Liver (tissue), 7 donors: ENCODE measurements at regions not wholly inside any gene's neighbourhood (a gene's known extent, or its start where the extent isn't known, plus 50 kb on each side); places are given as distances from the start of the nearest gene placed in this dataset.
"Not testable (repeated sequence)": the region's sequence is repeated elsewhere in the genome, so short reads cannot be mapped to it uniquely, and the experiment has no call there.

Experiments
- DNase-seq: peaks from one replicate; pipeline ENCODE4 v3.0.0-alpha.2; 2017; ENCODE audit warnings: low spot score
- H3K27ac ChIP-seq, 2 donors: one replicate each; pipeline ENCODE4 v1.7.0; 2013; ENCODE audit warnings: inconsistent platforms in 2 of 2, low read length in 2 of 2, control low read depth in 1 of 2, low read depth in 1 of 2, mild to moderate bottlenecking in 1 of 2
- H3K27me3 ChIP-seq, 4 donors: one replicate each; pipeline versions ENCODE4 v1.6.1 to v1.7.0; 2013; ENCODE audit warnings: low read length in 3 of 4, inconsistent platforms in 1 of 4, mild to moderate bottlenecking in 1 of 4, moderate library complexity in 1 of 4; ENCODE audit not compliant: control insufficient read depth in 4 of 4, insufficient read depth in 4 of 4
- H3K36me3 ChIP-seq, 4 donors: one replicate each; pipeline versions ENCODE4 v1.6.1 to v1.7.0; 2013; ENCODE audit warnings: low read length in 3 of 4, mild to moderate bottlenecking in 3 of 4, low read depth in 1 of 4, moderate library complexity in 1 of 4; ENCODE audit not compliant: control insufficient read depth in 4 of 4, insufficient read depth in 3 of 4
- H3K4me1 ChIP-seq, 4 donors: one replicate each; pipeline versions ENCODE4 v1.6.1 to v1.7.0; 2013; ENCODE audit warnings: low read length in 3 of 4, mild to moderate bottlenecking in 3 of 4, moderate library complexity in 1 of 4; ENCODE audit not compliant: control insufficient read depth in 4 of 4, insufficient read depth in 4 of 4
- H3K4me3 ChIP-seq, 3 donors: one replicate each; pipeline versions ENCODE4 v1.6.1 to v1.7.0; 2013; ENCODE audit warnings: low read length in 3 of 3, control low read depth in 1 of 3, low read depth in 1 of 3, mild to moderate bottlenecking in 1 of 3
- H3K9ac ChIP-seq, 2 donors: one replicate each; pipeline ENCODE4 v1.7.0; 2013; ENCODE audit warnings: low read length in 2 of 2, mild to moderate bottlenecking in 2 of 2, moderate library complexity in 2 of 2, control low read depth in 1 of 2, low read depth in 1 of 2
- H3K9me3 ChIP-seq, 4 donors: one replicate each; pipeline versions ENCODE4 v1.6.1 to v1.7.0; 2013; ENCODE audit warnings: low read length in 3 of 4; ENCODE audit not compliant: control insufficient read depth in 4 of 4
- EGR1 ChIP-seq, 2 donors: IDR thresholded peaks; 2 replicates each; pipeline ENCODE4 v1.6.1; 2016 to 2018; ENCODE audit warnings: antibody characterized with exemption in 2 of 2, low read depth in 2 of 2
- FOXA2 ChIP-seq: IDR thresholded peaks from 2 replicates; pipeline ENCODE4 v1.6.1; 2016; ENCODE audit warnings: antibody characterized with exemption
- HNF4A ChIP-seq, 2 donors: conservative IDR thresholded peaks; 2 replicates each; pipeline ENCODE4 v1.6.1; 2016; ENCODE audit warnings: antibody characterized with exemption in 2 of 2, mild to moderate bottlenecking in 2 of 2
- HNF4G ChIP-seq: IDR thresholded peaks from 2 replicates; pipeline ENCODE4 v1.6.1; 2016; ENCODE audit warnings: antibody characterized with exemption
- JUND ChIP-seq, 2 donors: IDR thresholded peaks; 2 replicates each; pipeline ENCODE4 v1.6.1; 2016; ENCODE audit warnings: antibody characterized with exemption in 2 of 2
- MAX ChIP-seq: IDR thresholded peaks from 2 replicates; pipeline ENCODE4 v1.6.1; 2016; ENCODE audit warnings: antibody characterized with exemption
- NR2F2 ChIP-seq: IDR thresholded peaks from 2 replicates; pipeline ENCODE4 v1.6.1; 2016; ENCODE audit warnings: antibody characterized with exemption
- RAD21 ChIP-seq, 2 donors: IDR thresholded peaks; 2 replicates each; pipeline ENCODE4 v1.6.1; 2016; ENCODE audit warnings: antibody characterized with exemption in 2 of 2, mild to moderate bottlenecking in 2 of 2
- REST ChIP-seq: IDR thresholded peaks from 2 replicates; pipeline ENCODE4 v1.6.1; 2016; ENCODE audit warnings: antibody characterized with exemption, mild to moderate bottlenecking
- SP1 ChIP-seq: IDR thresholded peaks from 2 replicates; pipeline ENCODE4 v1.6.1; 2018; ENCODE audit warnings: antibody characterized with exemption, mild to moderate bottlenecking
- ZBTB33 ChIP-seq: IDR thresholded peaks from 2 replicates; pipeline ENCODE4 v1.6.1; 2016; ENCODE audit warnings: antibody characterized with exemption
- WGBS: extraction: QIAGEN DNeasy Blood & Tissue Kit; methylation state at CpG from one replicate; pipeline ENCODE4 v1.1.7; 2013; 5-methylcytosine and 5-hydroxymethylcytosine counted together
- donor health status: healthy.
- donor health status: healthy.
- donor health status: healthy.
- donor health status: healthy.

DNA sequence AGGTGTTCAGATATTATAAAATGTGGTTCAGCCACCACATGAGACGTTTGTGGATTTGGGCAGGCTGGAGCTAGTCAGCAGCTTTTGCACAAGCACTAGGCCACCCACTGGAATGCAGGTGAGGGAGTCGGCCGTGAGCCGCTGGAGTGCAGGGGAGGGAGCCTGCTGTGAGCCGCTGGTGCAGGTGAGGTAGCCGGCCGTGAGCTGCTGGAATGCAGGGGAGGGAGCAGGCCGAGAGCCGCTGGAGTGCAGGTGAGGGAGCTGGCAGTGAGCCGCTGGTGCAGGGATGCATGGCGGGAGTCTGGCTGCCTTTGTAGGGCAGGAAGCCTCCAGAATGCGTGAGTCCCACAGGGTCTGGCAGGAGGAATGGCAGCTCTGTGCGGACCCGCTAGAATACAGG is 1907.6 kb upstream of the DEFB115 start:
- Histone ChIP-seq H3K4me1 (no peaks in the 10 kb centered on the region), H3K9me3 (no peaks in the 10 kb centered on the region), H3K9ac (no peak overlapping the region), H3K27ac (no peak overlapping the region), H3K27me3 (no peaks in the 10 kb centered on the region), H3K4me3 (no peak overlapping the region), H3K36me3 (no peaks in the 10 kb centered on the region)
- no peak for TF ChIP-seq HNF4A (conservative IDR thresholded peaks at IDR 0.05)
- no peak for TF ChIP-seq MAX
- no peak for TF ChIP-seq REST
- DNase-seq, result no peak
- whole genome bisulfite sequencing, result 71% methylated on average over 14 of the region's 14 CpGs

- not testable (repeated sequence) for H3K4me3 ChIP-seq
These were observed 1881.5 kb upstream of the DEFB115 start for GRCh38 chr20:29375937-29376336.

DNA sequence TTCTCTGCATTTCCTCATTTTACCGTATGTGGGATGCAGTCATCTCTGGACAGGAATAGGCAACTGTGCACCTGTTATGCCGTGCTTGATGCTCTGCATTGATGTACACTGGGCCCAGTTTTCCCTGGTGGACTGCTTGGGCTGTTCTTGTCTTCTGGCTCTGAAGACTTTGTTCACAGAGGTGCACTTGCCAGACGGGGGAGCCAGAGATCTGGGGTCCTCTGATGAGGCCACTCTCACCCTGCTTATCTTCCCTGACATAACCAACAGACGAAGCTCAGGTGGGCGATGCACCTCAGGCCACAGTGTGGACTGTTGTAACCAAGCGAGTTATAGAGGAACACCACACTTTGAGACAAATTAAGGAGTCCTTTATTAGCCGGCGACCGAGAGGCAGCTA is 1864.6 kb upstream of the DEFB115 start:
- H3K9me3 ChIP-seq, H3K4me1 ChIP-seq, H3K27ac ChIP-seq, H3K36me3 ChIP-seq, DNase-seq, H3K27me3 ChIP-seq, H3K9ac ChIP-seq, H3K4me3 ChIP-seq: not testable (repeated sequence)
- 45% methylated on average over 9 of the region's 9 CpGs for WGBS

More at GRCh38 chr20:29375937-29376336, 1881.5 kb upstream of the DEFB115 start:
- not testable (repeated sequence) for H3K9me3 ChIP-seq, H3K9ac ChIP-seq, H3K27me3 ChIP-seq, H3K27ac ChIP-seq, DNase-seq, H3K36me3 ChIP-seq, H3K4me1 ChIP-seq
- WGBS, result 52% methylated on average over 2 of the region's 2 CpGs

- Histone ChIP-seq H3K4me3 (no peak overlapping the region), H3K27ac (no peak overlapping the region), H3K4me1 (peaks cover 0 to 4% (median 0%) of the 10 kb centered on the region in 4 donors), H3K27me3 (peaks cover 0 to 3% (median 0%) of the 10 kb centered on the region in 4 donors), H3K36me3 (no peaks in the 10 kb centered on the region), H3K9ac (no peak overlapping the region), H3K9me3 (peaks cover 0 to 6% (median 3%) of the 10 kb centered on the region in 4 donors)
- 32% methylated on average over 40 of the region's 40 CpGs for WGBS
- DNase-seq, result no peak
- TF ChIP-seq ZBTB33, result no peak
- no peak for TF ChIP-seq JUND (IDR thresholded peaks at IDR 0.05)
- no peak for TF ChIP-seq HNF4G
- TF ChIP-seq SP1, result no peak
- TF ChIP-seq HNF4A (conservative IDR thresholded peaks at IDR 0.05), result no peak
- TF ChIP-seq FOXA2, result no peak
- no peak for TF ChIP-seq NR2F2
- TF ChIP-seq EGR1 (IDR thresholded peaks at IDR 0.05; ENCODE audit: low read depth in 2 of 2), result no peak
- no peak for TF ChIP-seq REST
- no peak for TF ChIP-seq RAD21 (IDR thresholded peaks at IDR 0.05)
These were observed 1849.3 kb upstream of the DEFB115 start for GRCh38 chr20:29408034-29408695.
